HG02763 (cell line): ENCODE measurements at regions not wholly inside any gene's neighbourhood (a gene's known extent, or its start where the extent isn't known, plus 50 kb on each side); places are given as distances from the start of the nearest gene placed in this dataset.
"Not testable (repeated sequence)": the region's sequence is repeated elsewhere in the genome, so short reads cannot be mapped to it uniquely, and the experiment has no call there.

Experiments used
- ATAC-seq: cut with Tn5 transposase; IDR thresholded peaks from one replicate; pipeline ENCODE4 v1.9.1; 2021; ENCODE audit warnings: mild to moderate bottlenecking, moderate library complexity; ENCODE audit not compliant: unreplicated experiment

- ATAC-seq: not testable (repeated sequence)
Observed at GRCh38 chr9:103611950-103612349, 482.2 kb upstream of the SMC2 start.

GRCh38 chr9:103615994-103616393 is 478.1 kb upstream of the SMC2 start:
- ATAC-seq: no peak

DNA sequence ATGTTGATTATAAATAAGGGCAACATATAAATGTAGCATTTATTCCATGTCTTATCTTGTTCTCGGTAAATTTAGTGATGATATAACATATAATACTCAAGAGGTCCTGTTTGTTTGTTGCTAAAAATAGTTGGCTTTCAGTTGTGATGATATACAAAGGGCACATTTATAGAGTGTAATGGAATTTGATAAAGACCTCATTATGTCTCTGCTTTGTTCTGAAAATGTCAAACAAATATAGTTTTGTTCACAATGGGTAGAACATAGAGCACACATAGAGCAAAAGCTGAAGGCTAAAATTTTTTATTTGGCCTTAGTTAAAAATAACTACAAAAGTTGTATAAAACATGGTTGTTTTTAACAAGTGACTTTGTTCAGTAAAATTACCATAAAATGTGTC is 477.1 kb upstream of the SMC2 start:
- no peak for ATAC-seq

DNA sequence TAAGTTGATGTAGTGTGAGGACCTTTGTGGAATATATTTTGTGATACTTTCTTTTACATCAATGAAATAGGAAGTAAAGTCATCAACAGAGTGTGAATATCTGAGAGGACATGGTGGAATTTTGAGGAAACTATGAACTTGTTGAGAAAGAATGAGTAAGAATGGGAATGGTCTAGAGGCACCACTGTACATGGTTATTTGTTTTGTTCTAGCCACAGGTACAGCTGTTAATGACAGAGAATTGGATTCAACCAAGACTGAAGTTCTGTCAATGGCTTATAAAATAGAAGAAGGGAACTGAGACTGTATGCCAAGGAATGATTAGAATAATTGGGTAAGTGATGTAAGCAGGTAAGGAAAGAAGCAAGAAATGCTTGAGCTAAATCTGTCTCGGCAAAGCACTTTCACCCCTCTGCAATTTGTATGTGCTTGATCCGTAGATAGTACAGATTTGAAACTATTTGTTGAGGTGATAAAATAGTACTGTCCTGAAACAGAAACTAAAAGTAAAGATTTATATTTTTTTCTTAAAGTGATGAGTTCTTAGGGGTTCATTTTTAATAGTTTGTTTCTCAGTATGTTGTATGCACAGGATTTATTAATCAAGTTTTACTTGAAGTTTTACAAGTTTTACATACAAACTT is 468.8 kb upstream of the SMC2 start:
- ATAC-seq: no peak

- no peak for ATAC-seq
Observed at GRCh38 chr9:103627731-103628130, 466.4 kb upstream of the SMC2 start.

- ATAC-seq: no peak
Observed at GRCh38 chr9:103649086-103649485, 445.0 kb upstream of the SMC2 start.

DNA sequence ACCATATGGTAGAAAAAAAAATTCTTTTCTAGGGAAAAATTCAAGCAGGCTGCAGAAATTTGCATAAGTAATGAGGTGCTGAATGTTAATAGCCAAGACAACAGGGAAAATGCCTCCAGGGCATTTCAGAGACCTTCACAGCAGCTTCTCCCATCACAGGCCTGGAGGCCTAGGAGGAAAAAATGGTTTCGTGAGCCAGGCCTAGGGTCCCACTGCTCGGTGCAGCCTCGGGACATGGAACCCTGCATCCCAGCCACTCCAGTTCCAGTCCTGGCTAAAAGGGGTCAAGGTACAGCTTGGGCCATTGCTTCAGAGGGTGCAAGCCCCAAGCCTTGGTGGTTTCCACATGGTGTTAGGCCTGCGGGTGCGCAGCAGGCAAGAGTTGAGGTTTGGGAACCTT is 436.0 kb upstream of the SMC2 start:
- ATAC-seq: no peak

DNA sequence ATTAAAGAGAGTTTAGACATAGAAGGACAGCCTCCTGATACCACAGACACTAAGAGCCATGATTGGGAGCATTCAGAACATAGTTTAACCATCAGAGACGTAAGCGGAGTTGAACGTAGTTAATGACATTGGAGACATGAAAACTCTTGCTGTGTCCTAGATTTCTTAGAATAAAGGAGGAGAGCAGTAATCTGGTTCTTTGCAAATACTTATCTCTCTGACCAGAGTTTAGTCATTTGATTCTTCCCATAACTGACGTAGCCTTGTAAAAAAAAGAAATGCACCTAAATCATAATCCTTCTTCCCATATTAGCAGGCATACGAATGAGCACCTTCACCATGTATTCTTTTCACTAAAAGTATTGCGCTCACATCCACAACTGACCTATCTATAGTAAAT is 433.3 kb upstream of the SMC2 start:
- no peak for ATAC-seq

DNA sequence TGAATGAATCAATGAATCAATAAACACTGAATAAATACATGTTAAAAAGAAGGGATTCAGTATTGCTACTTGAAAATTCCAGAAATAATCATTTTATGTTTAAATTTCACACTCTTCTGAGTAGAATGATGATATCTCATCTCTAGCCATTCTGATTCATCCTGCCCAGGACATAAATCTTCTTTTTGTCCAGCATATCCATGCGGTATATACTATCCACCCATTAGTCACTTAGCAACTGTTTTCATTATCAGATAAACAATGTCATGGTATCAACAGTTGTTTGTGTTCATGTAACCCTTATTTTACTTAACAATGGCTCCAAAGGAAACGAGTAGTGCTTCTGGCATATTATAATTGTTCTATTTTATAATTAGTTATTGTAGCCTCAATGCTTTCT is 432.4 kb upstream of the SMC2 start:
- ATAC-seq: no peak

GRCh38 chr9:103669296-103669695 is 424.8 kb upstream of the SMC2 start:
- ATAC-seq: no peak

DNA sequence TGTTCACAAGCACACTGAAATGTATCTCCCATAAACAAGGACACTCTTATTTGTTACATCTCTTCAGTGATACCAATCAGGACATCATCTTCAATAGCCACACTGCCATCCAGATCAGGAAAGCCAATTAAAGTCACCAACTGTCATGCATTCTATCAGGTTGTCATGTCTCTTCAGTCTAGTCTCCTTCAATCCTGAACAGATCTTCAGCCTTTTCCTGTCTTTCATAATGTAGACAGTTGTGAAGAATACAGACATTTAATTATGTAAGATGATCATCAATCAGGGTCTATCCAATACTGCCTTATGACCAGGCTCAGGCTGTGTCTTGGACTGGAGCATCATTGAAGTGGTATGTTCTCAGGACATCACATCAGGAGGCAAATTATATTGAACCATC is 419.8 kb upstream of the SMC2 start:
- no peak for ATAC-seq

DNA sequence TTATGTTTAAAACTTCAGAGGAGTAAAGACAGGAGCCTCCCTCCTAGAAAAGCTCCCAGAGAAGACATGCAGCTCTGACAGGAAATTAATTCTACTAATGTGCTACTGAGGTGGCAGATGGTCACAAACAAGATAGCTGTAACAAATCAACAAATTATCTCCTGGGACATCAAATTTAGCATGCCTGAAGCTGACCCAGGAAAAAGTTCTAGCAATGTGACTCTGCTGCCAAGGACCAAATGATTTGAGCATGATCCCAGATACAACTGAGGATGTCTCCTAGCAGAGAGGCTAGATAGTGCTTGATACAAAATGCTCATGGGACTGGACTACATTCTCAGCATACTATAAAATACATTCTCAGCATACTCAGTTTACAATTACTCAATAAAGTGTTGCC is 413.5 kb upstream of the SMC2 start:
- no peak for ATAC-seq

DNA sequence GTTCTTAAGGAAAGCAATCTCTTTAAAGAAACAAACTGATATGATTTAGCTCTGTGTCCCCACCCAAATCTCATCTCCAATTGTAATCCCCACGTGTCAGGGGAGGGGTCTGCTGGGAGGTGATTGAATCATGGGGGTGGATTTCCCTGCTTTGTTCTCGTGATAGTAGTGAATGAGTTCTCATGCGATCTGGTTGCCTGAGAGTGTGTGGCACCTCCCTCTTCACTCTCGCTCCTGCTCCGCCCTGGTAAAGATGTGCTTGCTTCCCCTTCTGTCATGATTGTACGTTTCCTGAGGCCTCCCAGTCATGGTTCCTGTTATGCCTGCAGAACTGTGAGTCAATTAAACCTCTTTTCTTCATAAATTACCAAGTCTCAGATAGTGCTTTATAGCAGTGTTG is 412.7 kb upstream of the SMC2 start:
- ATAC-seq: no peak

DNA sequence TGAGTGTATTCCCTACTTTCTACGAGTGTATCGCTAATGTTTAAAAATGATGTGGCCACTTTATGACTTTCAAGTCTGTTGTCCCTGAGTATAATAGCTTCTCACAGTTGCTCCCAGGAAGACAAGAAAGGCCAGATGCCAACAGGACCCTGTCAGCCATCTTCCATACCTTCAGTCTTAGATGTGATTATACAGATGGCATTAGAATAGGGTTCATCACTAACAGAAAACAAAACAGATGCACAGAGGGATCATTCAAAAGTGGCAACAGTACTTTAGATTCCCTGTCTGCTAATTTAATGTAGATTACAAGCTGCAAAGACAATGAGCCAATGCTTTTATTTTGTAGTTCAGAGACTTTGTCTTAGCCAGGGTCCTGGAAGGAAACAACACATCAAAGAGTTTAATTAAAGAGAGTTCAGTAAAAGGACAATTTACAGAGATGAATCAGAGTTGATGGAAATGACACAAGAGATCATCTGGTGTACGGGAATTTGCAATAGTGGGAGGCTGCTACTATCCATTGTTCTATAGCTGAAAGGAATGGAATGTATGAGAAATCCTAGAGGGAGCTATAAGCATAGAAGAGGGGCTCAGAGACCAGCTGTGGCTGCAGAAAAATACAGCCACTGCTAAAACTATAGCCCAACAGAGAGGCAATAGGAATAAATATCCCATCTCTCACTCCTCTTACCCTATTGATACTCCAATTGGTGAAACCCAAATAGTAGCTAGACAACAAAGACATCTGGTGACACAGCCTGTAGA is 393.7 kb upstream of the SMC2 start:
- no peak for ATAC-seq

DNA sequence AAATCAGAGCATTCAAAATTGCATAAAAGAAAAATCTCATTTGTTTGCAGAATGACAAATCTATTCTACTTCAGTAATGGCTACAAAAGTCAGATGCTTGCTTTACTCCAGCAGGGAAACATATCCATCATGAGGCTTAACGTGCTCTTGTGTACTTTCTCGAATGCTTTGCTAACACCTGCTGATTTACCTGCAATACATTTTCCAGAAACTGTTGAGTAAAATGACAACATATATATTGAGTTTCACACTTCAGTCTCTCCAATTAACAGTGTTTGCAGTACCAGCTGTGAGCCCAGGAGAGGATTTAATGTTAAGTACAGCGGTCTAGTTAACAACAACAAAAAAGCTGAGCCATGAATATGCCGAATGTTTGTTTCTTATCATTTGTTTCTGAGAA is 391.5 kb upstream of the SMC2 start:
- no peak for ATAC-seq

GRCh38 chr9:103707181-103707580 is 386.9 kb upstream of the SMC2 start:
- ATAC-seq: no peak

DNA sequence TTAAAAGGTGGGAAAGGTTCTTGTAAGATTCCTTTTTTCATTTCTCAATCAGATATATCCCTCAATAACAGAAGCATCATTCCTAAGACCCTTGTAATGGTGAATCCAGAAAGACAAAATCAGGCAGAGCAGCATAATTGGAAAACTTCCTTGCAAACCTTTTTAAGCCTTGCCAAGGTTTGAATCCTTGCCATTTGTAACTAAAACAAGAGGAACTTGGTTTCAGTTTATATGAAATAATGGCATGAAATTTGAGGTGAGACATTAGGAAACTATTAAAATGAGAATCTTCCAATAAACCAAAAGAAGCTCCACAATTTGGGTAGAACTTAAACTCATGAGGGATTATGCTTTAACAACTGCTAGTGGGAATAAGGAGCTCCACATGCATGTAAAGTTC is 384.7 kb upstream of the SMC2 start:
- ATAC-seq: no peak

DNA sequence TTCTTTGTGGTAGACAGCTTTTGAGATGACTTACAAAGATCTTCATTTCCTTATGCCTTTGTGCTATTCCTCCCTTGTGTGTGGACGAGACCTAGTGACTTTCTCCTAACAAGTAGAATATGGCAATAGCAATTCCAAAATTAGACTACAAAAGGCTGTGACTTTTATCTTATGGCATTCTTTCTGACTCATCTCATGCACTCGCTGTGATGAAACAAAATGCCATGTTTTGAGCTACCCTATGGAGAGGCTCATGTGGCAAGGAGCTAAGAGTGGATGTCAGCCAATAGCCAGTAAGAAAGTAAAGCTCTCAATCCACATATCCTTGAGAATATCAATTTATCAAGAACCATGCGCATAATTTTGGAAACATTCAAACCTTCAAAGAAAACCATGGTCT is 380.5 kb upstream of the SMC2 start:
- no peak for ATAC-seq

DNA sequence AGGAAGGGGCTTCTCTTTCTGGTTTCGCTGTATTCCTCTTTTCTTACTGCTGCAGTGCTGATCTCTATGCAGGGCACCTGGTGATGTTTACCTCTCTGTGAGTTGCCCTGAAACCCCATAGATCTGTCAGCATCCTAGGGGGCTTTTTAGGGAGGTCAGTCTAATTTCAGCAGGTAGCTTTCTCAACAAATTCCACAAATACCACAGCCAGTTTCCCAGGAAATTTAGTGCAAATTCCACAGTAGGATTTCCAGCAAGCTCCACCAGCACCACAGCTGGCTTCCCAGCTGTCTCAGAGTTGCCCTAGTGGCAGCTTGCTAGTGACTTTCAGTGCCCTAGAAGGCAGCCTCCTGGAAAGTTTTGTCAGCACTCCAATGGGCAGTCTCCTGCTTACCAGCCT is 379.1 kb upstream of the SMC2 start:
- ATAC-seq: no peak

DNA sequence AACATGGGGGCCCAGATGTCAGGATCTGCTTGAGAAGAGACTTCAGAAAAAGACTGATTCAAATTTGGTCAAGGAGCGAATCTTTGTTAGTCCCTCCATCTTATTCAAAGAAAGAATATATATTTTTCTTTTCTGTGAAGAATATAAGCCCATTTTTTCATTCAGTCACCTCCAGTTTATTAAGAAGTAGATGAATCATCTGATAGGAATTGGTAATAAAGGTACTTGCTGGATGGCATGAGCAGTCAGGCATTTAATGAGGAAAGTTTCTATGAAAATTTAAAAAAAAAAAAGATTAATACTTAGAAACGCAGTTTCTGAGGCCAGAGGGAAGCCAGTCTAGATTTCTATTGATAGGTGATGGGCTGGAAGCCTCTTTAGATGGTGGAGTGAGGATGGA is 373.1 kb upstream of the SMC2 start:
- no peak for ATAC-seq

GRCh38 chr9:103730866-103731265 is 363.2 kb upstream of the SMC2 start:
- no peak for ATAC-seq

GRCh38 chr9:103731541-103731940 is 362.6 kb upstream of the SMC2 start:
- no peak for ATAC-seq

GRCh38 chr9:103734471-103734870 is 359.6 kb upstream of the SMC2 start:
- ATAC-seq: no peak
